ENCODE measurements at regions not wholly inside any gene's neighbourhood (a gene's known extent, or its start where the extent isn't known, plus 50 kb on each side); places are given as distances from the start of the nearest gene placed in this dataset.

DNA sequence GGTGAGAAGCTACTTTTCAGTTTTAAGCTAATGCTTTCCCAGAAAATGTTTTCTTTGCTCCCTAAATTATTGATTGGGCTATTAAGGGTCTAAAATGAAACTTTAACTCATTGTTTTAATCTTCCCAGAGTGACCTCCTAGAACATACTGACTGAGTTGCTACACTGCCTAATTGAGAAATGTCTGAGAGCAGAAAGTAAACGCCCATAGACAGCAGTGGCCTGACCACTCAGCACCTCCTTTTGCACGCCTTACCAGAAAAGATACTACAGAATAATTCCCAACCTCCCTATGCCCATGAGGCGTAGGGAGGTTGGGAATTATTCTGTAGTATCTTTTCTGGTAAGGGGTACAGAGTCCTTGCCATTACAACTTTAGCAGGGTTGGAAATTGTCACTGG is 381.8 kb upstream of the LCORL start:
- no peak for DNase-seq (ENCODE audit: extremely low read depth, low read depth)
- TF ChIP-seq, protein P1, sequence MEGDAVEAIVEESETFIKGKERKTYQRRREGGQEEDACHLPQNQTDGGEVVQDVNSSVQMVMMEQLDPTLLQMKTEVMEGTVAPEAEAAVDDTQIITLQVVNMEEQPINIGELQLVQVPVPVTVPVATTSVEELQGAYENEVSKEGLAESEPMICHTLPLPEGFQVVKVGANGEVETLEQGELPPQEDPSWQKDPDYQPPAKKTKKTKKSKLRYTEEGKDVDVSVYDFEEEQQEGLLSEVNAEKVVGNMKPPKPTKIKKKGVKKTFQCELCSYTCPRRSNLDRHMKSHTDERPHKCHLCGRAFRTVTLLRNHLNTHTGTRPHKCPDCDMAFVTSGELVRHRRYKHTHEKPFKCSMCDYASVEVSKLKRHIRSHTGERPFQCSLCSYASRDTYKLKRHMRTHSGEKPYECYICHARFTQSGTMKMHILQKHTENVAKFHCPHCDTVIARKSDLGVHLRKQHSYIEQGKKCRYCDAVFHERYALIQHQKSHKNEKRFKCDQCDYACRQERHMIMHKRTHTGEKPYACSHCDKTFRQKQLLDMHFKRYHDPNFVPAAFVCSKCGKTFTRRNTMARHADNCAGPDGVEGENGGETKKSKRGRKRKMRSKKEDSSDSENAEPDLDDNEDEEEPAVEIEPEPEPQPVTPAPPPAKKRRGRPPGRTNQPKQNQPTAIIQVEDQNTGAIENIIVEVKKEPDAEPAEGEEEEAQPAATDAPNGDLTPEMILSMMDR (IDR thresholded peaks at IDR 0.05; ENCODE audit: low read depth, low read length) = no peak

- DNase-seq (ENCODE audit: extremely low read depth, low read depth) = no peak
- TF ChIP-seq, protein P1 (IDR thresholded peaks at IDR 0.05; ENCODE audit: low read depth, low read length) = no peak
These were observed 380.3 kb upstream of the LCORL start for GRCh38 chr4:18401868-18402267.

DNA sequence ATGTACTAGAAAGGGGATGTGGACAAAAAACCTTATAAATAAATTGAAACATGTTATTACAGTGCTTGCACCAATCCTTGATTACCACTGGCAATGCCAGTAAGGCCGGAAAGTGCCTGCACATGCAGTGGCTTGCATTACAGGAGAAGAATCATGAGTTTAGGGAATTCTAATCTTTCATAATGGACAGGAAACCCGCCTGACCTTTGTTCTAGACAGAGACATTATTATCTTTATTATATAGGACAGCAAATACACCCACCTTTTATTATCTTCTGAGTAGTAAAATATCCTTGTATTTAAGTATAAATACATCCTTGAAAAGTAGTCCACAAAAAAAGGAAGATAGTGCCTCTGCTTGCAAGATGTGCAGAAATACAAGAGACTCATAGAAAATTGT is 379.9 kb upstream of the LCORL start:
- TF ChIP-seq, protein P1 (IDR thresholded peaks at IDR 0.05; ENCODE audit: low read depth, low read length) = no peak

GRCh38 chr4:18398661-18399060 is 377.1 kb upstream of the LCORL start:
- TF ChIP-seq, protein P1 (IDR thresholded peaks at IDR 0.05; ENCODE audit: low read depth, low read length) = no peak
- DNase-seq (ENCODE audit: extremely low read depth, low read depth) = no peak

More for the DNA sequence above, 379.9 kb upstream of the LCORL start:
- no peak for DNase-seq (ENCODE audit: extremely low read depth, low read depth)

GRCh38 chr4:18397681-18398390 is 376.3 kb upstream of the LCORL start:
- no peak for DNase-seq (ENCODE audit: extremely low read depth, low read depth)
- TF ChIP-seq, protein P1 (IDR thresholded peaks at IDR 0.05; ENCODE audit: low read depth, low read length) = no peak

DNA sequence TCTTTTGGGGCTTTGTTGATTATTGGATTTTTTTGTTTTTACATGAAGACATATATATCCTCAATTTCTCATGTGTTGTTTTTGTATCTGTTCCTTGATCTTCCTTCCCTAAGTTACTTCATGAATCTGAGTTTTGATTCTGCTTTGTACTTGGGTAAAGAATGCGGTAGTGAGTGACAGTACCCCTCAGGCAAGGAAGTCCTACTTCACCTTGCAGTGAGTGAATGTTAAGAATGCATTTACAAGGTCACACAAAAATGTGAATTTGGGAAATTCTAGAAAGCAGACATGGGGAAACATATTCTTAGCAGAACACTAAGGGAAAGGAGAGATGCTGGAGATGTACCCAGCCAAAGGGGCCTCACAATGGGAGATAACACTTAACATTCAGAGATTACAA is 373.1 kb upstream of the LCORL start:
- no peak for DNase-seq (ENCODE audit: extremely low read depth, low read depth)
- TF ChIP-seq, protein P1 (IDR thresholded peaks at IDR 0.05; ENCODE audit: low read depth, low read length) = no peak

GRCh38 chr4:18391354-18391728 is 369.8 kb upstream of the LCORL start:
- TF ChIP-seq, protein P1 (IDR thresholded peaks at IDR 0.05; ENCODE audit: low read depth, low read length) = no peak
- no peak for DNase-seq (ENCODE audit: extremely low read depth, low read depth)

Data from AG09319 (cell line).